ENCODE measurements at regions not wholly inside any gene's neighbourhood (a gene's known extent, or its start where the extent isn't known, plus 50 kb on each side); places are given as distances from the start of the nearest gene placed in this dataset.

DNA sequence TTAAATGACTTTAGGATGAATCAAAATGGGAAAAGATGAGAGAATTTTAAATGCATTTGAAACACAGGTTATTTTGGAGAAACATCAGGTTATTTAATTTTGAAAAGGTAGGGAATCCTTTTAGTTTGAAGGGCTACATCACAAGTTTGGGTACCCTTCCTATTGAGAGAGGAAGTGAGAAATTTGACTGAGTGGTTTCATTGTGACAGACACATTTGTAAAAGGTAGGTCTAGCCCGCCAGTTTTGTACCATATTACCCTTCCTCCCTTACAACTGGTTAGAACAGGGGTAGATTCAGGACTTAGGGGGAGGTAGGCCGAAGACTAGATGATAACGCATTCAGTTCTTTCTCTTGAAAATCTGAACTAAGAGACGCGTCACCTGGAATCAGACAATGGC lies 464.2 kb downstream of the EBF1 start:
- Histone ChIP-seq H3K4me1 (ENCODE audit: control insufficient read depth in 1 of 2, insufficient read depth in 2 of 2, low read length in 2 of 2) (no peaks in the 10 kb centered on the region), H3K36me3 (replicated peaks in 1 of 2; ENCODE audit: control insufficient read depth in 1 of 2, insufficient read depth in 2 of 2, low read length in 2 of 2) (no peaks in the 10 kb centered on the region), H3K79me2 (ENCODE audit: insufficient read depth, low read length) (no peaks in the 10 kb centered on the region), H2AFZ (ENCODE audit: insufficient read depth, low read depth, low read length, poor library complexity, severe bottlenecking) (no peak overlapping the region), H3K9me3 (replicated peaks in 1 of 2; ENCODE audit: control insufficient read depth in 1 of 2, insufficient read depth in 1 of 2, low read length in 2 of 2) (no peaks in the 10 kb centered on the region), H3K4me3 (replicated peaks in 1 of 3; ENCODE audit: low read depth in 2 of 3, low read length in 3 of 3) (no peak overlapping the region), H3K4me2 (replicated peaks; ENCODE audit: extremely low read depth, low read length, poor library complexity, severe bottlenecking) (no peak overlapping the region), H3K9ac (ENCODE audit: insufficient read depth, low read length, poor library complexity, severe bottlenecking) (no peak overlapping the region), H3K27ac (ENCODE audit: low read depth in 1 of 2, low read length in 2 of 2) (no peak overlapping the region), H4K20me1 (ENCODE audit: insufficient read depth, low read length) (no peaks in the 10 kb centered on the region), H3K27me3 (ENCODE audit: control insufficient read depth in 2 of 2, insufficient read depth in 2 of 2, low read length in 2 of 2) (no peaks in the 10 kb centered on the region)
- Mint-ChIP-seq H3K4me1 (no peaks in the 10 kb centered on the region), H3K27ac (no peak overlapping the region), H3K27me3 (ENCODE audit: low read depth in 3 of 3) (peaks cover 0 to 2% (median 1%) of the 10 kb centered on the region in 3 donors), H3K9me3 (peaks cover 0 to 2% (median 0%) of the 10 kb centered on the region in 7 donors), H3K36me3 (no peaks in the 10 kb centered on the region), H3K4me3 (no peak overlapping the region)
- intact Hi-C loops (cut with micrococcal nuclease), result no loop called here
- no peak for DNase-seq
- TF ChIP-seq, protein P1, sequence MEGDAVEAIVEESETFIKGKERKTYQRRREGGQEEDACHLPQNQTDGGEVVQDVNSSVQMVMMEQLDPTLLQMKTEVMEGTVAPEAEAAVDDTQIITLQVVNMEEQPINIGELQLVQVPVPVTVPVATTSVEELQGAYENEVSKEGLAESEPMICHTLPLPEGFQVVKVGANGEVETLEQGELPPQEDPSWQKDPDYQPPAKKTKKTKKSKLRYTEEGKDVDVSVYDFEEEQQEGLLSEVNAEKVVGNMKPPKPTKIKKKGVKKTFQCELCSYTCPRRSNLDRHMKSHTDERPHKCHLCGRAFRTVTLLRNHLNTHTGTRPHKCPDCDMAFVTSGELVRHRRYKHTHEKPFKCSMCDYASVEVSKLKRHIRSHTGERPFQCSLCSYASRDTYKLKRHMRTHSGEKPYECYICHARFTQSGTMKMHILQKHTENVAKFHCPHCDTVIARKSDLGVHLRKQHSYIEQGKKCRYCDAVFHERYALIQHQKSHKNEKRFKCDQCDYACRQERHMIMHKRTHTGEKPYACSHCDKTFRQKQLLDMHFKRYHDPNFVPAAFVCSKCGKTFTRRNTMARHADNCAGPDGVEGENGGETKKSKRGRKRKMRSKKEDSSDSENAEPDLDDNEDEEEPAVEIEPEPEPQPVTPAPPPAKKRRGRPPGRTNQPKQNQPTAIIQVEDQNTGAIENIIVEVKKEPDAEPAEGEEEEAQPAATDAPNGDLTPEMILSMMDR (IDR thresholded peaks at IDR 0.05), result no peak
- WGBS (ENCODE audit: insufficient coverage), result 100% methylated on average over 3 of the region's 5 CpGs

DNA sequence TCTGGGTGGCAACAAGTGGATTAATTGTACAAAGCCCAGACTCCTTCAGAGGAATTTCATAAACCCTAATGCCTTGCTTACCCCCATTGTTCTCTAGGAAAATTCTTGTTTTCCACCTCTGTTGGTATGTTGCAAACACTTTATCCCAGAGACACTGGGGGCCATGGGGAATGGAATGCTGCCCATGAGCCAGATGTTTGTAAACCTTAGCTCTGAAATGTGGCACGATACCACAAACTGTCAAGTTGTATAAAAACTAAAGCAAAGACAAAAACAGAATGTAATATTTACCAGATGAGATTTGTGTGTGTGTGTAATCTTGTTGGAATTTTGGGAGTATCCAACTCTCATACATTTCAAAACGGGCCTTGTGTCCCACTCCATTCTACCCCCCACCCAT lies 465.0 kb downstream of the EBF1 start:
- H3K36me3 Mint-ChIP-seq, result no peaks in the 10 kb centered on the region
- no peak for DNase-seq
- Histone ChIP-seq H3K9ac (ENCODE audit: insufficient read depth, low read length, poor library complexity, severe bottlenecking) (no peak overlapping the region), H3K9me3 (replicated peaks in 1 of 2; ENCODE audit: control insufficient read depth in 1 of 2, insufficient read depth in 1 of 2, low read length in 2 of 2) (no peaks in the 10 kb centered on the region), H3K36me3 (replicated peaks in 1 of 2; ENCODE audit: control insufficient read depth in 1 of 2, insufficient read depth in 2 of 2, low read length in 2 of 2) (no peaks in the 10 kb centered on the region), H3K4me3 (replicated peaks in 1 of 3; ENCODE audit: low read depth in 2 of 3, low read length in 3 of 3) (no peak overlapping the region), H3K79me2 (ENCODE audit: insufficient read depth, low read length) (no peaks in the 10 kb centered on the region), H4K20me1 (ENCODE audit: insufficient read depth, low read length) (no peaks in the 10 kb centered on the region), H3K4me2 (replicated peaks; ENCODE audit: extremely low read depth, low read length, poor library complexity, severe bottlenecking) (no peak overlapping the region), H2AFZ (ENCODE audit: insufficient read depth, low read depth, low read length, poor library complexity, severe bottlenecking) (no peak overlapping the region), H3K4me1 (ENCODE audit: control insufficient read depth in 1 of 2, insufficient read depth in 2 of 2, low read length in 2 of 2) (no peaks in the 10 kb centered on the region), H3K27me3 (ENCODE audit: control insufficient read depth in 2 of 2, insufficient read depth in 2 of 2, low read length in 2 of 2) (no peaks in the 10 kb centered on the region), H3K27ac (ENCODE audit: low read depth in 1 of 2, low read length in 2 of 2) (no peak overlapping the region)
- H3K4me1 Mint-ChIP-seq, result no peaks in the 10 kb centered on the region
- intact Hi-C loops (cut with micrococcal nuclease), result no loop called here
- TF ChIP-seq, protein P1 (IDR thresholded peaks at IDR 0.05), result no peak
- peaks cover 0 to 2% (median 0%) of the 10 kb centered on the region in 7 donors for H3K9me3 Mint-ChIP-seq
- H3K27ac Mint-ChIP-seq, result no peak overlapping the region
- no CpG with 5 or more reads among the region's 2 CpGs for WGBS (ENCODE audit: insufficient coverage)
- no peak overlapping the region for H3K4me3 Mint-ChIP-seq
- H3K27me3 Mint-ChIP-seq (ENCODE audit: low read depth in 3 of 3), result peaks cover 0 to 1% (median 0%) of the 10 kb centered on the region in 3 donors
